GM23338 (cell line): ENCODE measurements at regions not wholly inside any gene's neighbourhood (a gene's known extent, or its start where the extent isn't known, plus 50 kb on each side); places are given as distances from the start of the nearest gene placed in this dataset.

ENCODE experiments used
- ATAC-seq: fragments of 200-7000 bp; cut with Tn5 transposase; 3 replicates; pipeline ENCODE4 v1.9.1; 2020
- DNase-seq: peaks from one replicate; pipeline ENCODE4 v3.0.0-alpha.2; 2015; ENCODE audit warnings: low spot score
- H2AFZ ChIP-seq: fragments of 200-600 bp; sonication (generic); 2 replicates; pipeline ENCODE4 v1.8.0; 2016; ENCODE audit warnings: antibody characterized with exemption, mild to moderate bottlenecking, moderate library complexity
- H3F3A ChIP-seq: fragments of 200-600 bp; sonication (generic); replicated peaks from 2 replicates; pipeline ENCODE4 v1.8.0; 2017; ENCODE audit warnings: antibody characterized with exemption, mixed run types, low read depth
- H3K27ac ChIP-seq: fragments of 200-600 bp; sonication (generic); 2 replicates; pipeline ENCODE4 v1.6.1; 2016; ENCODE audit warnings: low read depth
- H3K27me3 ChIP-seq: fragments of 200-600 bp; sonication (generic); 2 replicates; pipeline ENCODE4 v1.8.0; 2016; ENCODE audit warnings: mild to moderate bottlenecking, mixed run types, moderate library complexity; ENCODE audit not compliant: insufficient read depth
- H3K36me3 ChIP-seq: fragments of 200-600 bp; sonication (generic); 2 replicates; pipeline ENCODE4 v1.8.0; 2016; ENCODE audit warnings: mild to moderate bottlenecking; ENCODE audit not compliant: insufficient read depth
- H3K4me1 ChIP-seq: fragments of 200-600 bp; sonication (generic); 2 replicates; pipeline ENCODE4 v1.8.0; 2016; ENCODE audit warnings: mild to moderate bottlenecking, moderate library complexity; ENCODE audit not compliant: insufficient read depth
- H3K4me2 ChIP-seq: fragments of 200-600 bp; sonication (generic); 2 replicates; pipeline ENCODE4 v1.7.1; 2017; ENCODE audit warnings: mixed run types
- H3K4me3 ChIP-seq: fragments of 200-600 bp; sonication (generic); 2 replicates; pipeline ENCODE4 v1.6.1; 2016; ENCODE audit warnings: mixed run types
- H3K79me2 ChIP-seq: fragments of 200-600 bp; sonication (generic); replicated peaks from 2 replicates; pipeline ENCODE4 v1.8.0; 2017; ENCODE audit warnings: mild to moderate bottlenecking; ENCODE audit not compliant: insufficient read depth
- H3K9me2 ChIP-seq: fragments of 200-600 bp; sonication (generic); 2 replicates; pipeline ENCODE4 v1.8.0; 2017; ENCODE audit not compliant: insufficient read depth
- H4K20me1 ChIP-seq: fragments of 200-600 bp; sonication (generic); replicated peaks from 2 replicates; pipeline ENCODE4 v1.8.0; 2017; ENCODE audit warnings: mild to moderate bottlenecking; ENCODE audit not compliant: insufficient read depth
- H3K27ac Mint-ChIP-seq: 2 replicates; pipeline ENCODE4 v1.8.0; 2020; ENCODE audit warnings: inconsistent platforms, mild to moderate bottlenecking, moderate library complexity, mixed read lengths
- H3K27me3 Mint-ChIP-seq: 3 replicates; pipeline ENCODE4 v1.8.0; 2022; ENCODE audit warnings: low read depth, mild to moderate bottlenecking, moderate library complexity, mixed read lengths, inconsistent platforms; ENCODE audit not compliant: insufficient read depth, poor library complexity
- H3K36me3 Mint-ChIP-seq: 3 replicates; pipeline ENCODE4 v1.8.0; 2021; ENCODE audit warnings: low read depth, mild to moderate bottlenecking, inconsistent platforms, moderate library complexity, mixed read lengths
- H3K4me1 Mint-ChIP-seq: 3 replicates; pipeline ENCODE4 v1.8.0; 2020; ENCODE audit warnings: mild to moderate bottlenecking, inconsistent platforms, mixed read lengths
- H3K4me3 Mint-ChIP-seq: 3 replicates; pipeline ENCODE4 v1.8.0; 2021; ENCODE audit warnings: moderate library complexity, mild to moderate bottlenecking, inconsistent platforms, mixed read lengths
- H3K9me3 Mint-ChIP-seq: 3 replicates; pipeline ENCODE4 v1.8.0; 2020; ENCODE audit warnings: moderate library complexity, mild to moderate bottlenecking, inconsistent platforms, mixed read lengths
- CREB1 ChIP-seq: fragments of 250-450 bp; sonication (Bioruptor Pico); IDR thresholded peaks from 2 replicates; pipeline ENCODE4 v1.5.0; 2020; ENCODE audit warnings: low read depth, mild to moderate bottlenecking, moderate library complexity
- JUNB ChIP-seq: IDR thresholded peaks from one replicate; pipeline ENCODE4 v1.6.1; 2016; ENCODE audit warnings: antibody characterized with exemption; ENCODE audit not compliant: unreplicated experiment
- NANOG ChIP-seq: IDR thresholded peaks from 2 replicates; pipeline ENCODE4 v1.6.1; 2016; ENCODE audit warnings: antibody characterized with exemption, borderline replicate concordance
- POLR2AphosphoS5 ChIP-seq: IDR thresholded peaks from 2 replicates; pipeline ENCODE4 v1.6.1; 2016; ENCODE audit warnings: antibody characterized with exemption, low read depth
- STAT1 ChIP-seq: IDR thresholded peaks from one replicate; pipeline ENCODE4 v1.6.1; 2016; ENCODE audit warnings: antibody characterized with exemption; ENCODE audit not compliant: unreplicated experiment
- ZNF331 ChIP-seq: fragments of 250-450 bp; sonication (Bioruptor Pico); IDR thresholded peaks from 2 replicates; pipeline ENCODE4 v1.5.0; 2020; ENCODE audit warnings: low read depth, mild to moderate bottlenecking, moderate library complexity
- TF ChIP-seq, protein P1 (sequence below), 2 experiments: fragments of 200-600 bp in 1 of 2; sonication (generic) in 1 of 2; conservative IDR thresholded peaks; 2 replicates each; pipeline versions ENCODE4 v1.5.1 to v1.6.1; 2016 to 2017; ENCODE audit warnings: antibody characterized with exemption in 2 of 2, low read depth in 2 of 2, mild to moderate bottlenecking in 2 of 2, moderate library complexity in 1 of 2
- TF ChIP-seq, protein P2 (sequence below): IDR thresholded peaks from 2 replicates; pipeline ENCODE4 v1.6.1; 2016; ENCODE audit warnings: antibody characterized with exemption
- TF ChIP-seq, protein P3 (sequence below): IDR thresholded peaks from one replicate; pipeline ENCODE4 v1.6.1; 2018; ENCODE audit warnings: antibody characterized with exemption; ENCODE audit not compliant: unreplicated experiment
- TF ChIP-seq, protein P4 (sequence below): fragments of 250-450 bp; sonication (Bioruptor Pico); IDR thresholded peaks from 2 replicates; pipeline ENCODE4 v1.5.0; 2020; ENCODE audit warnings: mild to moderate bottlenecking, moderate library complexity

DNA sequence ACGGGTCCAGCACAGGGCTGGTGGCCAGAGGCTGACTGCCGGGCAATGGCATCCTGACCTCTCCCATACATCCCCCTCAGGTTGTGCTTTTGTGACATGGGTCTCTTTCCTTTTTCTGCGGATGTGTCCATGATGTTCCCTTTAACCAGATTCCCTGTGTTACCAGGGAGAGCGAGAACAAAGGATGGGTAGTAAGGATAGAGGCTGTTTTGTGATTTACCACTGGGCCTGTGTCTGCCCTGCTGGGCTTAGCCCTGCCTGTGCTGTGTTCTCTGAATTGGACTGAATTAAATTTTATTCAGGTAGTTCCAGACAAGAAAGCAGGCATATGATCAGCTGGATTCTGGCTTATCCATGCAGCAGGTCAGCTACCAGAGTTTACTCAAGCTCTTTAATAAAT, 301.6 kb downstream of the RWDD3 start (continued):
- TF ChIP-seq, protein P1, sequence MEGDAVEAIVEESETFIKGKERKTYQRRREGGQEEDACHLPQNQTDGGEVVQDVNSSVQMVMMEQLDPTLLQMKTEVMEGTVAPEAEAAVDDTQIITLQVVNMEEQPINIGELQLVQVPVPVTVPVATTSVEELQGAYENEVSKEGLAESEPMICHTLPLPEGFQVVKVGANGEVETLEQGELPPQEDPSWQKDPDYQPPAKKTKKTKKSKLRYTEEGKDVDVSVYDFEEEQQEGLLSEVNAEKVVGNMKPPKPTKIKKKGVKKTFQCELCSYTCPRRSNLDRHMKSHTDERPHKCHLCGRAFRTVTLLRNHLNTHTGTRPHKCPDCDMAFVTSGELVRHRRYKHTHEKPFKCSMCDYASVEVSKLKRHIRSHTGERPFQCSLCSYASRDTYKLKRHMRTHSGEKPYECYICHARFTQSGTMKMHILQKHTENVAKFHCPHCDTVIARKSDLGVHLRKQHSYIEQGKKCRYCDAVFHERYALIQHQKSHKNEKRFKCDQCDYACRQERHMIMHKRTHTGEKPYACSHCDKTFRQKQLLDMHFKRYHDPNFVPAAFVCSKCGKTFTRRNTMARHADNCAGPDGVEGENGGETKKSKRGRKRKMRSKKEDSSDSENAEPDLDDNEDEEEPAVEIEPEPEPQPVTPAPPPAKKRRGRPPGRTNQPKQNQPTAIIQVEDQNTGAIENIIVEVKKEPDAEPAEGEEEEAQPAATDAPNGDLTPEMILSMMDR (conservative IDR thresholded peaks at IDR 0.05; ENCODE audit: low read depth in 2 of 2): no peak
- TF ChIP-seq NANOG: no peak

DNA sequence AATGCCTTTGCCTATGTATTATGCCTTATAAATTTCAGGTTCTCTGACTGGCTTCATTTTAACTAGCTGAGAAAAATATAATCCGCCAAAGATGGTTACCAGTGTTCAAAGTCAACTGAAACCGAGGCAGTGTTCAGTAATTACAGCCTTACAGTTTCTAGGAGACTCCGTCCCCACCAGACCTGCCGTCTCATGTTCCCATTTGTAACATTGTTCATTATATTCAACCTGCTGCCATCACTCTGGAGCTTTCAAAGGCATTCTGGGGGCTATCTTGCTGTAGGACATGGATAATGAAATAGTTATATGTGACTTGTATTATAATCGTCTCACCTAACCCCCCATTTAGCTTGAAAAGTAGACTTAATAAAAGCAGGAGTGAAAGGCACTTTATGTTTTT, 302.5 kb downstream of the RWDD3 start:
- H4K20me1 ChIP-seq: no peaks in the 10 kb centered on the region
- no peak for ATAC-seq
- H3K4me1 Mint-ChIP-seq: no peaks in the 10 kb centered on the region
- no peak for TF ChIP-seq CREB1 (CRISPR knock-in tag)
- no peak for TF ChIP-seq POLR2AphosphoS5
- TF ChIP-seq, protein P2, sequence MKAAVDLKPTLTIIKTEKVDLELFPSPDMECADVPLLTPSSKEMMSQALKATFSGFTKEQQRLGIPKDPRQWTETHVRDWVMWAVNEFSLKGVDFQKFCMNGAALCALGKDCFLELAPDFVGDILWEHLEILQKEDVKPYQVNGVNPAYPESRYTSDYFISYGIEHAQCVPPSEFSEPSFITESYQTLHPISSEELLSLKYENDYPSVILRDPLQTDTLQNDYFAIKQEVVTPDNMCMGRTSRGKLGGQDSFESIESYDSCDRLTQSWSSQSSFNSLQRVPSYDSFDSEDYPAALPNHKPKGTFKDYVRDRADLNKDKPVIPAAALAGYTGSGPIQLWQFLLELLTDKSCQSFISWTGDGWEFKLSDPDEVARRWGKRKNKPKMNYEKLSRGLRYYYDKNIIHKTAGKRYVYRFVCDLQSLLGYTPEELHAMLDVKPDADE: no peak
- TF ChIP-seq, protein P3, sequence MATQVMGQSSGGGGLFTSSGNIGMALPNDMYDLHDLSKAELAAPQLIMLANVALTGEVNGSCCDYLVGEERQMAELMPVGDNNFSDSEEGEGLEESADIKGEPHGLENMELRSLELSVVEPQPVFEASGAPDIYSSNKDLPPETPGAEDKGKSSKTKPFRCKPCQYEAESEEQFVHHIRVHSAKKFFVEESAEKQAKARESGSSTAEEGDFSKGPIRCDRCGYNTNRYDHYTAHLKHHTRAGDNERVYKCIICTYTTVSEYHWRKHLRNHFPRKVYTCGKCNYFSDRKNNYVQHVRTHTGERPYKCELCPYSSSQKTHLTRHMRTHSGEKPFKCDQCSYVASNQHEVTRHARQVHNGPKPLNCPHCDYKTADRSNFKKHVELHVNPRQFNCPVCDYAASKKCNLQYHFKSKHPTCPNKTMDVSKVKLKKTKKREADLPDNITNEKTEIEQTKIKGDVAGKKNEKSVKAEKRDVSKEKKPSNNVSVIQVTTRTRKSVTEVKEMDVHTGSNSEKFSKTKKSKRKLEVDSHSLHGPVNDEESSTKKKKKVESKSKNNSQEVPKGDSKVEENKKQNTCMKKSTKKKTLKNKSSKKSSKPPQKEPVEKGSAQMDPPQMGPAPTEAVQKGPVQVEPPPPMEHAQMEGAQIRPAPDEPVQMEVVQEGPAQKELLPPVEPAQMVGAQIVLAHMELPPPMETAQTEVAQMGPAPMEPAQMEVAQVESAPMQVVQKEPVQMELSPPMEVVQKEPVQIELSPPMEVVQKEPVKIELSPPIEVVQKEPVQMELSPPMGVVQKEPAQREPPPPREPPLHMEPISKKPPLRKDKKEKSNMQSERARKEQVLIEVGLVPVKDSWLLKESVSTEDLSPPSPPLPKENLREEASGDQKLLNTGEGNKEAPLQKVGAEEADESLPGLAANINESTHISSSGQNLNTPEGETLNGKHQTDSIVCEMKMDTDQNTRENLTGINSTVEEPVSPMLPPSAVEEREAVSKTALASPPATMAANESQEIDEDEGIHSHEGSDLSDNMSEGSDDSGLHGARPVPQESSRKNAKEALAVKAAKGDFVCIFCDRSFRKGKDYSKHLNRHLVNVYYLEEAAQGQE: no peak
- no peak for TF ChIP-seq NANOG
- no peak for TF ChIP-seq JUNB
- TF ChIP-seq, protein P4, sequence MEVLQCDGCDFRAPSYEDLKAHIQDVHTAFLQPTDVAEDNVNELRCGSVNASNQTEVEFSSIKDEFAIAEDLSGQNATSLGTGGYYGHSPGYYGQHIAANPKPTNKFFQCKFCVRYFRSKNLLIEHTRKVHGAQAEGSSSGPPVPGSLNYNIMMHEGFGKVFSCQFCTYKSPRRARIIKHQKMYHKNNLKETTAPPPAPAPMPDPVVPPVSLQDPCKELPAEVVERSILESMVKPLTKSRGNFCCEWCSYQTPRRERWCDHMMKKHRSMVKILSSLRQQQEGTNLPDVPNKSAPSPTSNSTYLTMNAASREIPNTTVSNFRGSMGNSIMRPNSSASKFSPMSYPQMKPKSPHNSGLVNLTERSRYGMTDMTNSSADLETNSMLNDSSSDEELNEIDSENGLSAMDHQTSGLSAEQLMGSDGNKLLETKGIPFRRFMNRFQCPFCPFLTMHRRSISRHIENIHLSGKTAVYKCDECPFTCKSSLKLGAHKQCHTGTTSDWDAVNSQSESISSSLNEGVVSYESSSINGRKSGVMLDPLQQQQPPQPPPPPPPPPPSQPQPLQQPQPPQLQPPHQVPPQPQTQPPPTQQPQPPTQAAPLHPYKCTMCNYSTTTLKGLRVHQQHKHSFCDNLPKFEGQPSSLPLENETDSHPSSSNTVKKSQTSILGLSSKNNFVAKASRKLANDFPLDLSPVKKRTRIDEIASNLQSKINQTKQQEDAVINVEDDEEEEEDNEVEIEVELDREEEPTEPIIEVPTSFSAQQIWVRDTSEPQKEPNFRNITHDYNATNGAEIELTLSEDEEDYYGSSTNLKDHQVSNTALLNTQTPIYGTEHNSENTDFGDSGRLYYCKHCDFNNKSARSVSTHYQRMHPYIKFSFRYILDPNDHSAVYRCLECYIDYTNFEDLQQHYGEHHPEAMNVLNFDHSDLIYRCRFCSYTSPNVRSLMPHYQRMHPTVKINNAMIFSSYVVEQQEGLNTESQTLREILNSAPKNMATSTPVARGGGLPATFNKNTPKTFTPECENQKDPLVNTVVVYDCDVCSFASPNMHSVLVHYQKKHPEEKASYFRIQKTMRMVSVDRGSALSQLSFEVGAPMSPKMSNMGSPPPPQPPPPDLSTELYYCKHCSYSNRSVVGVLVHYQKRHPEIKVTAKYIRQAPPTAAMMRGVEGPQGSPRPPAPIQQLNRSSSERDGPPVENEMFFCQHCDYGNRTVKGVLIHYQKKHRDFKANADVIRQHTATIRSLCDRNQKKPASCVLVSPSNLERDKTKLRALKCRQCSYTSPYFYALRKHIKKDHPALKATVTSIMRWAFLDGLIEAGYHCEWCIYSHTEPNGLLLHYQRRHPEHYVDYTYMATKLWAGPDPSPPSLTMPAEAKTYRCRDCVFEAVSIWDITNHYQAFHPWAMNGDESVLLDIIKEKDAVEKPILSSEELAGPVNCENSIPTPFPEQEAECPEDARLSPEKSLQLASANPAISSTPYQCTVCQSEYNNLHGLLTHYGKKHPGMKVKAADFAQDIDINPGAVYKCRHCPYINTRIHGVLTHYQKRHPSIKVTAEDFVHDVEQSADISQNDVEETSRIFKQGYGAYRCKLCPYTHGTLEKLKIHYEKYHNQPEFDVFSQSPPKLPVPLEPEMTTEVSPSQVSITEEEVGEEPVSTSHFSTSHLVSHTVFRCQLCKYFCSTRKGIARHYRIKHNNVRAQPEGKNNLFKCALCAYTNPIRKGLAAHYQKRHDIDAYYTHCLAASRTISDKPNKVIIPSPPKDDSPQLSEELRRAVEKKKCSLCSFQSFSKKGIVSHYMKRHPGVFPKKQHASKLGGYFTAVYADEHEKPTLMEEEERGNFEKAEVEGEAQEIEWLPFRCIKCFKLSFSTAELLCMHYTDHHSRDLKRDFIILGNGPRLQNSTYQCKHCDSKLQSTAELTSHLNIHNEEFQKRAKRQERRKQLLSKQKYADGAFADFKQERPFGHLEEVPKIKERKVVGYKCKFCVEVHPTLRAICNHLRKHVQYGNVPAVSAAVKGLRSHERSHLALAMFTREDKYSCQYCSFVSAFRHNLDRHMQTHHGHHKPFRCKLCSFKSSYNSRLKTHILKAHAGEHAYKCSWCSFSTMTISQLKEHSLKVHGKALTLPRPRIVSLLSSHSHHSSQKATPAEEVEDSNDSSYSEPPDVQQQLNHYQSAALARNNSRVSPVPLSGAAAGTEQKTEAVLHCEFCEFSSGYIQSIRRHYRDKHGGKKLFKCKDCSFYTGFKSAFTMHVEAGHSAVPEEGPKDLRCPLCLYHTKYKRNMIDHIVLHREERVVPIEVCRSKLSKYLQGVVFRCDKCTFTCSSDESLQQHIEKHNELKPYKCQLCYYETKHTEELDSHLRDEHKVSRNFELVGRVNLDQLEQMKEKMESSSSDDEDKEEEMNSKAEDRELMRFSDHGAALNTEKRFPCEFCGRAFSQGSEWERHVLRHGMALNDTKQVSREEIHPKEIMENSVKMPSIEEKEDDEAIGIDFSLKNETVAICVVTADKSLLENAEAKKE (CRISPR knock-in tag): no peak
- TF ChIP-seq, protein P1 (conservative IDR thresholded peaks at IDR 0.05; ENCODE audit: low read depth in 2 of 2): no peak
- no peak for TF ChIP-seq STAT1
- TF ChIP-seq ZNF331 (CRISPR knock-in tag): no peak

More for the DNA sequence above, 302.5 kb downstream of the RWDD3 start:
- no peaks in the 10 kb centered on the region for H3K79me2 ChIP-seq
- H3K9me3 Mint-ChIP-seq: no peaks in the 10 kb centered on the region
- no peaks in the 10 kb centered on the region for H3K36me3 ChIP-seq
- H3F3A ChIP-seq: no peaks in the 10 kb centered on the region
- no peak overlapping the region for H3K4me3 Mint-ChIP-seq
- no peak overlapping the region for H3K27ac ChIP-seq
- no peaks in the 10 kb centered on the region for H3K27me3 Mint-ChIP-seq
- H3K4me1 ChIP-seq: no peaks in the 10 kb centered on the region
- no peak overlapping the region for H3K4me2 ChIP-seq
- H3K27ac Mint-ChIP-seq: no peak overlapping the region
- H2AFZ ChIP-seq: no peak overlapping the region
- no peak overlapping the region for H3K4me3 ChIP-seq
- no peaks in the 10 kb centered on the region for H3K27me3 ChIP-seq
- no peaks in the 10 kb centered on the region; the same call in 2 of the 3 replicates for H3K36me3 Mint-ChIP-seq
- DNase-seq: no peak
- H3K9me2 ChIP-seq: no peaks in the 10 kb centered on the region; the same call in 1 of the 2 replicates
